GM18498 (cell line): ENCODE measurements at regions not wholly inside any gene's neighbourhood (a gene's known extent, or its start where the extent isn't known, plus 50 kb on each side); places are given as distances from the start of the nearest gene placed in this dataset.
"Not testable (repeated sequence)": the region's sequence is repeated elsewhere in the genome, so short reads cannot be mapped to it uniquely, and the experiment has no call there.

Source experiments
- ATAC-seq: cut with Tn5 transposase; IDR thresholded peaks from one replicate; pipeline ENCODE4 v1.9.1; 2021; ENCODE audit warnings: mild to moderate bottlenecking, moderate library complexity; ENCODE audit not compliant: unreplicated experiment

DNA sequence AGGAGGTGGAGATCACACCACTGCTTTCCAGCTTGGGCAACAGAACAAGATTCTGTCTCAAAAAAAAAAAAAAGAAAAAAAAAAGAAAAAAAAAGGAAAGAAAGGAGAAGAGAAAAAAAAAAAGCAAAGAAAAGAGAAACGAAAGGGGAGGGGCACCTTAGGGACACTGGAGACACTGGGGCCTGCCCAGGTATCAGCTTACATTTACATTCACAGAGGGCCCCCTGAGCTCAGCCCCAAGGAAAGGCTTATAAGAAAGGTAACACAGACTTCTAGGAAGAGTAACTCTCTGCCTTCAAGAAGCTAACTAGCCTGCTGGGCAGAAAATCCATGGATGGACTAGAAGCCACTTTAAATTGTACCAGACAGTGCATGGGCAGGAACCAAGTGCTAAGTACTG lies 108.8 kb downstream of the NPY start:
- ATAC-seq: no peak

DNA sequence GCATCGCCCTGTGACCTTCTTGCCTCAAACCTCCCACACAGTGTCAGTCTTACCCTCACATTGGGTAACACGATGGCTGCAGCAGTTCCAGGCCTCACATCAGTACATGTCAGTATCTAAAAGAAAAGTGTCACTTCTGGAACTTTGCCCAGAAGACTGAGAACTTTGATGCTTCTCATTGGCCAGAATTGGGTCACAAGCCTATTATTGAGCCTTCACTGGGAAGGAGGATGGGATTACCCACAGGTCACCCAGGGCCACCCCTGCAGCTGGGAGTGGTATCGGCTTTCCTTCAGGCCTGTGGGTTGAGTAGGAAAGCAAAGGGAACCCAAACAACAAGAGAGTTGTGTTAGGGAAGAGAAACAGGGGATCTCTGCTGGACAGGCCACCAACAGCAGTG lies 111.5 kb downstream of the NPY start:
- no peak for ATAC-seq

DNA sequence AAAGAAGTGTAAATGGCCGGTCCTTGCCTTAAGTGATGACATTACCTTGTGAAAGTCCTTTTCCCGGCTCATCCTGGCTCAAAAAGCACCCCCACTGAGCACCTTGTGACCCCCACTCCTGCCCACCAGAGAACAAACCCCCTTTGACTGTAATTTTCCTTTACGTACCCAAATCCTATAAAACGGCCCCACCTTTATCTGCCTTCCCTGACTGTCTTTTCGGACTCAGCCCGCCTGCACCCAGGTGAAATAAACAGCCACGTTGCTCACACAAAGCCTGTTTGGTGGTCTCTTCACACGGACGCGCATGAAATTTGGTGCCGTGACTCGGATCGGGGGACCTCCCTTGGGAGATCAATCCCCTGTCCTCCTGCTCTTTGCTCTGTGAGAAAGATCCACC lies 112.4 kb downstream of the NPY start:
- ATAC-seq: not testable (repeated sequence)

DNA sequence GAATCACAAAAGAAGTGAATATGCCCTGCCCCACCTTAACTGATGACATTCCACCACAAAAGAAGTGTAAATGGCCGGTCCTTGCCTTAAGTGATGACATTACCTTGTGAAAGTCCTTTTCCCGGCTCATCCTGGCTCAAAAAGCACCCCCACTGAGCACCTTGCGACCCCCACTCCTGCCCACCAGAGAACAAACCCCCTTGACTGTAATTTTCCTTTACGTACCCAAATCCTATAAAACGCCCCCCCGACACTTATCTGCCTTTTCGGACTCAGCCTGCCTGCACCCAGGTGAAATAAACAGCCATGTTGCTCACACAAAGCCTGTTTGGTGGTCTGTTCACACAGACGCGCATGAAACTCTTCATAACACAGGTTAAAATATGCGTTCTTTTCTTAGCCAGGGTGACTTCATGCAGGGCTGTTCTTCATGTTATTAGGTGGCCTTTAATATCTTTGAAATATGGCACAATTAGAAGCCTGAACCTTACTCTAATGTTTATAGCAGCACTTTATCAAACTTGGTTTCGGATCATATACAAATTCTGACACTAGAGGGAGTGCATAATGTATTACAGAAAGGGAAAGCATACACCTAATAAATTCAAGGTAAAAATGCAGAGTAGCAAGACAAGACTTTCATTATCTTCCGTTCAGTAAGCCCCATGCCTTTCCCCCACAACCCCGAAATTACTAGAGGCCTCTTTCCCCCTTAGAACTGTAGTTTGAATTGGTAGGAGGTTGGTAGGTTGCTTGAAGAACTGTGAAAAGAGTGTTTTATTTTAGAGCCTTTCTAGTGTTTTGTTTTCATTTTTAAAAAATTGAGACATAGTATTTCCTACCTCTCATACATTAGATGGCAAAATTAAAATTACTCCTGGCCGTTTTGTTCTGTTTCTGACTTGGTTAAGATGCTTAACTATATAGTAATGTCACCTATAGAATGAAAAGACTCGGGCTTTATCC lies 117.9 kb downstream of the NPY start:
- peak; percentile 70 for ATAC-seq

DNA sequence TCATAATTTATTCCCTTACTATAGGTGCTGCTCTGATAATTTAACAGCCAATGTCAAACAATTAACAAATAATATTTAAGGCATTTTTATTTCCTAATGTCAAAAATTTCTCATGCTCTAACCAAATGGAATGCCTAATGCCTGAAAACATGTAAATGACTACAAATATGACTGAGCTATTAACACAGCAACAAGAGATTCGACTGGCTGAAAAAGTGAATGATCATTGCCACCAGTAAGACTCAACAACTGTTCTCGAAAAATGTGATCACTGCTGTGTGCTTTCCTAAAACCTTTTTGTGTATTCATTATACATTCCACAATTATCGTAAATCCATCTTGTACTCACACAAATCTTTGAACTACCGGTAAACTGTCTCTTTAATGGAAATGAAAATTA lies 118.7 kb downstream of the NPY start:
- no peak for ATAC-seq

DNA sequence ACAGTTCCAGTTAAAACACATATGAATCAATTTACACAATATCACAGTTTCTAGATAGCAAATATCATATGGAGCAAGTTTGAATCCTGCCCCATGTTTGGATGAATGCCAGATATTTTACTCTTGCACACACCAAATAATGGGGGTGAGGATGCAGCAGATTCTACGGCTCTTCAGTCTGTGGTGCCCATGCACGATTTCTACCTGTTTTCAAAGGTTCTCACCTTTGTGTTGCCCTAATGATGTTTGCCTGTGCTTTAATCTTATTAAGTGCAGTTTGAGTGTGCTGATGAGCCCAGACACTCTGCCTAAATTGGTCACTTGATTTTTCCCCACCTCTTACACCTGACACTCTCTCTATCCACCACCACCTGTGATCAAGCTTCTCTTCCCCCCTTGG lies 119.6 kb downstream of the NPY start:
- no peak for ATAC-seq

DNA sequence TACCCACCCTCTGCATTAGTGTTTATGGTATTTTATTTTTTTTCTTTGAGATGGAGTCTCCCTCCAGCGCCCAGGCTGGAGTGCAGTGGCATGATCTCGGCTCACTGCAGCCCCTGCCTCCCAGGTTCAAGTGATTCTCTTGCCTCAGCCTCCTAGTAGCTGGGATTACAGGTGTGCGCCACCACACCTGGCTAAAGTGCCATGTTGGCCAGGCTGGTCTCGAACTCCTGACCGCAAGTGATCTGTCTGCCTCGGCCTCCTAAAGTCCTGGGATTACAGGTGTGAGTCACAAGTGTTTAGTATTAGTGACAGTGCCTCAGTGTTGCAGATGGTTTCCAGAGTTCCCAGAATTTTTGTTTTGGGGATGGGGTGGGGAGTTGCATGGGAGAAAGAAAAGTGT lies 120.3 kb downstream of the NPY start:
- ATAC-seq: no peak

DNA sequence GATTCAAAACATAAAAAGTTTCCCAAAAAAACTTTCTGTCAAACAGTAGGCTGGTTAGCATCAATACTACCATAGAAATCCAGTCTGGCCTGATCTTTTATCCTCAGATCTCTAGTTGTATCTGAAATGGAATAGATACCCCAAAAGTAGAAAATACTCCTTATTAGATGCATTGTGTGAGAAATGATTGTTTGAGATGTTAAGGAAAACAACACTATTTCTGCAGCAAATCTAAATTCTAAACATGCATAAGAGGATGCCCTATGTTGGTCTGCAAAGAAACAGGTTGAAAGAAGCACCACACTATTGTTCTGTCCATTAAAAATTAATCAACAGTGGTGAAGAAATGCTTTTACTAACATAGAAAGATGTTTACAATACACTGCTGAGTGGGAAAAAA lies 121.0 kb downstream of the NPY start:
- no peak for ATAC-seq

DNA sequence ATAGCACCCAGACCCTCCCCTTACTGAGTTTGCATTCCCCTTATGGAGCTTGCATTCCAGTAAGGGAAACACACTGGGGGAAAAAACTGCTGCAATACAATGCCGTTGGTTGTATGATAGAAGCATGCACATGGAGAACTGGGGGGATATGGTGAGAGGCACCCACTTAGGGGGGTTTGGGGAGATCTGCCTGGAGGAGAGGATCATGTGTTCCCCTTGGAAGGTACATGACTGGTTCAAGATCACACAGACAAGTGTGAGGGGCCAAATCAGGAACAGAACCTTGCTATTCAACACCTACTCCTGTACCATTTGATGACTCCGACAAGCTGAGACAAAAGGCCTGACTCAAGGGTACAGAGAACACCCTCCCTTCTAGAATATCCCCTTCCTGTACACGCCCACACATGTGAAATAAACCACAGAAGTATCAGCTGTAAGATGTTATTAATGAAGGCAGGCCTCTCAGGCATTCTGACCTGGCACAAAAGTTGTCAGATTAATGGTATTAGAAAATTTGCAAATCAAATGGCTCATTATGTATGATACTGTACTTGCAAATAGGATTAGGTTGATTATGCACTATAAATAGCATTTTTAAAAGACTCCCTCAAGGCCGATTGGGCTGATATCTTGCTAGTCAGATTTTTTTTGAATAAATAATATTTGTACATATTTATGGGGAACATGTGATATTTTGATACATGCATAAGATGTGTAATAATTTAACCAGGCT lies 122.2 kb downstream of the NPY start:
- peak; percentile 89 for ATAC-seq

DNA sequence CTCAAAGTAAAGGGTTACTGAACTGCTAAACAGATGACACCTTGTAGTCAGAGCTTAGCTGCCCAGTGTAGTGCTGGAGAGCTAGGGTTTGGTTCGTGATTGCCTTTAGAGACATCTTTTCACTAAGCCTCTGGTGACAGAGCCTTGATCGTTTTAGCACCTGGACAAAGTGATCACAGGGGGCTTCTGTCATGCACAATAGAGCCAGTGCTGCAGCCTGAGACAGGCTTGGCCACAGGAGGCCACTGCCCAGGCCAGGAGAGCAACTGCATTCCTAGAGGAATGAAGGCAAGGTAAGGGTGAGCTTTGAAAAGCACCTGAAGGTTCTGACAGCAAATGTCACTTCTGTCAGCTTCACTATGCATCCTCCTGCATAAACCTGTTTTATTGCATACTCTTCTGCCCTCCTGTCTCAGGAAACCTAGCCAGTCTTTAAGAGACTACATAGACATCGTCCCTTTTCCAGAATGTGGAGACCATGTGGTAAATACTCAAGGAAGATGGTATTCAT lies 122.9 kb downstream of the NPY start:
- ATAC-seq: no peak

DNA sequence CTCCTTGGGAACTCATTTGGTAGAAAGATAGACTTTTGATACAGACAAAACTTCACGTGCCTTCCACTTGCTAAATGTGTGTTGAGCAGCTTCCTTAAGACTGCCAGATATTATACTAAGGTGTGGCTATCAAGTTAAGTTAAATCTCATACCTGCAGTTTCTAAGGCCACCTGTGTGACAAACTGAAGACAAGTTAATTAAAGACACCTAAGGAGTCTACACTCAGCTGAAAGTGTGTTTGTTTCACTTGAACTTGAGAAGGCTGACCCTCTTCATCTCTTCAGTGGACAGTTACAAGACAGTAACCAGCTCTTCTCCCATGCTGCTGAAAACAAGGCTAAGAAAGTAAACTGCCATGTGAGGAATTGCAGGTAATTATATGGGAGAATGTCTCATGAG lies 124.0 kb downstream of the NPY start:
- ATAC-seq: no peak

DNA sequence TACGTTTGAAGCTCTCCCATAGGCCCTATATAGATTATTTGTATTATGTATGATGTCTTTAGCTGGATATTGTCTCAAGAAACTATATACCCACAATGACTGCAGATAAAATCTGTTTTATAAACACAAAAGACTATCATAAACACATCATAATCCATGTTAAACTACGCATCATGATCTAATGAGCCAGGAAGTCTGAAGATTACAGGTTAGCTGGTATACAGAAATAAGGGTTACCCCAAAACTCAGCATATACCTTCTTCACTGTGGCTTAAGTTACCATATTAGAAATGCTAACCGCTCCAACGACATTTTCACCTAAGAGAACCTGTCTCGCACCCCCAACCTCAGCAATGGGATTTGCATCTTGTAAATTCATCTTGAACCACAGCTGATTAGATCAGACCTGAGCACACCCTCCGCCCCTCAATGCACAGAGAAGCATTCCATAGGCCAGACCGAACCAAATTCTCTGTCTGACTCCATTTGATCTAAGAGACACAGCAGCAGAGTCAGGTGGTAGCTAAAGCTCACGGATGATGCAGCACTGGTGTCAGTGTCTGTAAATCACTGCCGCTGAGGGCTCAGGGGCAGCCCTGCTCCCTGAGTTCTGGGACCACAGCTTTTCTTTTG lies 124.9 kb downstream of the NPY start:
- ATAC-seq: no peak

DNA sequence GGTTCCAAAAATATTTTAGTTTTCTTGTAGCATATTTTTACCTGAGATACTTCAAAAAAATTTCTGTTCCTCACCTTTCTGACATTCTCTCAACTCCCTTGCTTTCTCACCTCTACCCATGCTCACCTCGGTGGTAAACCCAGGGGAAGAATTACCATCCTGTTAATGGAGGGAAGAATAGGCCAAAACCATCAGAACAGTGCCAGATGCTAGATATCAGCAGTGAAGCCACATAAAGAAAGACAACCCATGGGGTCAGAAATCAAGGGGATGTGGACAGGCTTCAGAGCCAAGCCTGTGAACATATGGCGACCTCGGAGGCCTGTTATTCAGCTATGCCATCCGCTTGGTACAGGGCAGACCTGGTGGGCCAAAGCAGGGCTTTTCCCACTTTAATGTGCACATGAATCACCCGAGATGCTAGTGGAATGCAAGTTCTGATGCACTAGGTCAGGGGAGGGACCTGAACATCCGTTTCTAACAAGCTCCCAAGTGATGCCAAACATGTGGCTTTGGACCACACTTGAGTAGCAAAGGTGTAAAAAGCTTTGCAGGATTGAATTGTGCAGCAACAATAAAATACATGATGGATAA lies 125.5 kb downstream of the NPY start:
- ATAC-seq: no peak

DNA sequence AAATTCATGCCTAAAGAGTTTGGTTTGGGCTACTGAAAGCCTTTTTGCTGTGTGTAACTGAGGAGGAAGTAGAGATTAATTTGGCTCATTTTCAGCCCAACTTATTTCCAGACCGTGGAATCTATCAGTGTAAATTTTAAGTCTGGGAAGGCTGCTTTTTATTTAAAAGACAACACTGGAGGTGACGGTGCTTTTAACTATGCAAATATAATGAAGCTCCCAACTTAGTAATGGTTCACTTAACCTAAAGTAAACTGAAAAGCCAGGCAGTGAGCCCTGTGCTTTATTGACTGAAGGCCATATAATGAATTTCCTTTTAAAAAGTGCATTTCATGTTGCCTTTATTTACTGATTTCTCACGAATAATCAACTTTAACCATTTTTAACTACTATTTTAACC lies 127.2 kb downstream of the NPY start:
- ATAC-seq: no peak

DNA sequence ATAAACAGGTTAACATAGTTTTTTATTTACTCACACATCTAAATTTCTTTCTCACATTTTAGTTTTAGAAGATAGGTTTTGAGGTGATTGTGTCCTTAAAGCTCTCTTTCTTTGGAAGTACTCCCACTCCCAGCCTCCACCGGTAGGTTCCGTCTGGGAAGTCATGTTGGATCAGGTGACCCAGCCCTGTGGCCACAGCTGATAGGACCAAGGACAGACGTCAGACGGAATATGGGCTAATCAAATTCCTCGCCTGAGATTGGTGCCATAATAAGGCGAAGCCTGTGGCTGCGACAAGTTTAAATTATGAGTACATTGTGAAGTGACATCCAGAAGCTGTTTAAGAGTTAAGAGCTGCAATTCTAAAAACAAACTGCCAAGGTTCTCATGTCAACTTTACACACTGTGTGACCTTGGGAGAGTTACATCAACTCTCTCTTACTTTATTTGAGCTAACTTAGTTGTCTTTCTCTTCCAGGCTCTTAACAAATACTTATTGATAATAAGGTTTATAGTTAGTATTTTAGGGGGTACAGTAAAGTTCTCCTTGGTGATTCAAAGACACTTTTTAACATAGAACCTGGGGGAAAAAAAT lies 133.6 kb downstream of the NPY start:
- no peak for ATAC-seq

DNA sequence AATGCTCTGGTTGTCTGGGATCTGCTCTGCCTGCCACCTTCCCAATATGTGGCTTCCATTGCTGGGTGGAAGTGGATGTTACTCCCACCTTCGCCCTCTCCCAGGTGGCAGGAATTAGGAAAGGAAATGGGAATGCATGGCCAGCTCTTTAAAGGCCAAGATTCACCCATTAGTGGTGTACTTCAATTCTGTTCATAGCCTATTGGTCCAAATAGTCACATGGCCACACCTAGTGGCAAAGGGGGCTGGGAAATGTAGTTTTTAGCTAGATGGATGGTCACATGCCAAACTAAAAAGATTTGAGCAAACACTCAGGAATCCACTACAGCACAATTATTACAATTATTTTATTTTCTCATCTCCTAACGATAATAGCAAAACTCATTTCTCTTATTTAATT lies 135.1 kb downstream of the NPY start:
- ATAC-seq: no peak

DNA sequence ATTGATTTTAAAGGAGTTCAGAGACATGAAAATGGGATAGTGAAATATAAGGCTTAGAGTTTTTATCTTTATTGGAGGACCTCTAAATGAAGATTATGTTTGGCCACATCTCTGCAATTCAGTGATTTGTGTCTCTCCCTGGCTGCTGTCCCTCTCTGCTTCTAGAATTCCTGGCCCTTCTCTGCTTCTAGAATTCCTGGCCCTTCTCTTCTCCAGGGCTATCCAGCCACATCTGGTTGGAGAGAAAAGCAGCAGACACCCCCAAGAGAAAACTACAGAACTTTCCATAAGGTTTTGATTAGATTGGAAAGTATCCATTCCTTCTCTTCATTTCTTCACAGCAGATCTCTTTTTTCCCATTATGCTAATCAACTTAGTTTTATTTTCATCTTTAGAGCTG lies 135.5 kb downstream of the NPY start:
- no peak for ATAC-seq

DNA sequence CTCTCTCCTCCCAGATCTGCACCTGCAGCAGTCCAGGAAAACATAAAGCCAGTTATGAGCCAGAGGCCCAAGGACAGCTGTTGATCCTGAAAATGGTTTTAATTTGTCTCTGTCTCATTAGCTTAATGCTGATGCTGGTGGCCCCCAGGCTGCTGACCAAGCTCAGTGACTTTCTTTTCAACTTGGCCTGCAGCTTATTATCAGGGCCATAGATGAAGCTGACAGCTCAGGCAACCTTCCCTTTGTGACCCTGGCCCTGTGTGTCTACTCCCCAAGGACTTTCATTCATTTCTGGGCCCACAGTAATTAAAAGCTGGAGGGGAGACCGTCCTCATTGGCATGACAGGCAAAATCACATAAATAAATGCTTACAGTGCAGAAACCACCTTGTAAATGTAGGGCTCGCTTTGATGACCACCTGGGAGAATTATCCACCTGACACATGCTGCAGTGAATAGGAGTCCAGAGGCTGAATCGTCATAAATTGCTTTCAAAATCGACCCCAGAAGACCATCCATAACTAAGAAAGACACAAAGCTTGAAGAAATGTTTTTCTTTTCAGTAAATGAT lies 138.5 kb downstream of the NPY start:
- no peak for ATAC-seq

DNA sequence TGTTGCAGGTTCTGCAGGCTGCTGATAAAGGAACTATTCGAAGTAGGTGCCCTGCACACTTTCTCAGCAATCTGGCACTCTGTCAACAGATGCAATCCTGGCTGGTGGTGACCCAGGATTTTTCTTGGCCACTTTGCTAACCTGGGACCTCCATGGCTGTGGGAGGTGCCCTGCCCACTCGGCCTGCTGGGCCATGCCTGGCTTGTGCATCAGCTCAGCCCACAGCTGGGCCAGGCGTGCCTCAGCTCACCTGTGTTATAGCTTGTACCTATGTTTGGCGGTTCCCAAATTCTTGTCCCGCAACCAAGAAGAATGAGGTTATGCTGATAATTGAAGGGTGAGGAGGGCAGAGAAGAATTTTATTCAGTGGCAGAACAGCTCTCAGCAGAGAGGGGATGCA lies 141.7 kb downstream of the NPY start:
- no peak for ATAC-seq

DNA sequence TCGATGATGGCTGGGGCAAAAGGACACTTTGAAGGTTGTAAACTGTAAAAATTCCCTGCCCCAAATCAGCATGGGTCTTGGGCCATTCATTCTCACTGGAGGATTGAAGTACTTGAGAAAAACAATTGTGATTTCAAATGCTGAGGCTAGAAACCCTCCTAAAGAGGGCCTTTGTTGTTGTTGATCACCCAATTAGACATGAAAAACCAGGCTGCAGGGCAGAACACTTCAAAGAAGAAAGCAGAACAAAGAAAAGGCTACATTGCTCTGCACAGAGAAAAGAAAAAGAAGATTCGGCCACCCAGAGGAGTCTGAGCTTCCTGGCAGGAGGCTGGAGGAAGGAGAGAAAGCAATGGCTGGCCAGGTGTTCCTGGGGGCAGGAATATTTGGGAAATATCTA lies 143.1 kb downstream of the NPY start:
- no peak for ATAC-seq
